ENCODE measurements at regions not wholly inside any gene's neighbourhood (a gene's known extent, or its start where the extent isn't known, plus 50 kb on each side); places are given as distances from the start of the nearest gene placed in this dataset.
"Not testable (repeated sequence)": the region's sequence is repeated elsewhere in the genome, so short reads cannot be mapped to it uniquely, and the experiment has no call there.

- DNase-seq (ENCODE audit: low read depth) = not testable (repeated sequence)
Observed at GRCh38 chr15:24309700-24310099, 365.9 kb upstream of the NPAP1 start.

- not testable (repeated sequence) for DNase-seq (ENCODE audit: low read depth)
Observed at GRCh38 chr15:24311692-24312091, 363.9 kb upstream of the NPAP1 start.

GRCh38 chr15:24316326-24316725 lies 359.2 kb upstream of the NPAP1 start:
- DNase-seq (ENCODE audit: low read depth) = not testable (repeated sequence)

- DNase-seq (ENCODE audit: low read depth) = no peak
Observed at GRCh38 chr15:24318981-24319380, 356.6 kb upstream of the NPAP1 start.

GRCh38 chr15:24324096-24324495 lies 351.5 kb upstream of the NPAP1 start:
- not testable (repeated sequence) for DNase-seq (ENCODE audit: low read depth)

- not testable (repeated sequence) for DNase-seq (ENCODE audit: low read depth)
Observed at GRCh38 chr15:24326513-24326912, 349.1 kb upstream of the NPAP1 start.

- not testable (repeated sequence) for DNase-seq (ENCODE audit: low read depth)
Observed at GRCh38 chr15:24331964-24332363, 343.6 kb upstream of the NPAP1 start.

- not testable (repeated sequence) for DNase-seq (ENCODE audit: low read depth)
Observed at GRCh38 chr15:24341876-24342275, 333.7 kb upstream of the NPAP1 start.

- not testable (repeated sequence) for DNase-seq (ENCODE audit: low read depth)
Observed at GRCh38 chr15:24352777-24353176, 322.8 kb upstream of the NPAP1 start.

- DNase-seq (ENCODE audit: low read depth) = not testable (repeated sequence)
Observed at GRCh38 chr15:24381103-24381502, 294.5 kb upstream of the NPAP1 start.

GRCh38 chr15:24385258-24385657 lies 290.3 kb upstream of the NPAP1 start:
- DNase-seq (ENCODE audit: low read depth) = not testable (repeated sequence)

- DNase-seq (ENCODE audit: low read depth) = no peak
Observed at GRCh38 chr15:24394303-24394702, 281.3 kb upstream of the NPAP1 start.

- not testable (repeated sequence) for DNase-seq (ENCODE audit: low read depth)
Observed at GRCh38 chr15:24412649-24413048, 262.9 kb upstream of the NPAP1 start.

- DNase-seq (ENCODE audit: low read depth) = not testable (repeated sequence)
Observed at GRCh38 chr15:24426286-24427054, 249.1 kb upstream of the NPAP1 start.

GRCh38 chr15:24427055-24427400 lies 248.5 kb upstream of the NPAP1 start:
- DNase-seq (ENCODE audit: low read depth) = not testable (repeated sequence)

GRCh38 chr15:24435075-24435820 lies 240.3 kb upstream of the NPAP1 start:
- not testable (repeated sequence) for DNase-seq (ENCODE audit: low read depth)

GRCh38 chr15:24437270-24437669 lies 238.3 kb upstream of the NPAP1 start:
- not testable (repeated sequence) for DNase-seq (ENCODE audit: low read depth)

GRCh38 chr15:24437735-24438134 lies 237.8 kb upstream of the NPAP1 start:
- DNase-seq (ENCODE audit: low read depth) = not testable (repeated sequence)

GRCh38 chr15:24477107-24478025 lies 198.2 kb upstream of the NPAP1 start:
- not testable (repeated sequence) for DNase-seq (ENCODE audit: low read depth)

GRCh38 chr15:24485885-24486567 lies 189.5 kb upstream of the NPAP1 start:
- not testable (repeated sequence) for DNase-seq (ENCODE audit: low read depth)

Measured in RPMI7951 (cell line).